Breast epithelium (tissue), 4 donors: ENCODE measurements at regions not wholly inside any gene's neighbourhood (a gene's known extent, or its start where the extent isn't known, plus 50 kb on each side); places are given as distances from the start of the nearest gene placed in this dataset.
"Not testable (repeated sequence)": the region's sequence is repeated elsewhere in the genome, so short reads cannot be mapped to it uniquely, and the experiment has no call there.

Source experiments
- DNase-seq, 2 donors: peaks; one replicate each; pipeline ENCODE4 v3.0.0-alpha.2; 2019; ENCODE audit warnings: low spot score in 2 of 2
- H3K27ac ChIP-seq, 2 donors: fragments of 200-600 bp; sonication (generic) in 1 of 2; one replicate each; pipeline ENCODE4 v1.5.1; 2016 to 2019; ENCODE audit warnings: mild to moderate bottlenecking in 1 of 2
- H3K27me3 ChIP-seq, 2 donors: fragments of 200-600 bp; sonication (generic) in 1 of 2; one replicate each; pipeline versions ENCODE4 v1.5.1 to v1.6.0; 2017 to 2019; ENCODE audit warnings: control low read depth in 1 of 2, mild to moderate bottlenecking in 1 of 2
- H3K36me3 ChIP-seq: fragments of 200-600 bp; one replicate; pipeline ENCODE4 v1.5.1; 2019
- H3K4me1 ChIP-seq, 2 donors: fragments of 200-600 bp; sonication (generic); one replicate each; pipeline ENCODE4 v1.5.1; 2016 to 2019; ENCODE audit warnings: control low read depth in 1 of 2
- H3K4me3 ChIP-seq, 3 donors: fragments of 200-600 bp; sonication (generic); 1 replicate in 2 of 3; 2 replicates in 1 of 3; pipeline ENCODE4 v1.5.1; 2016 to 2019; ENCODE audit warnings: mild to moderate bottlenecking in 3 of 3, moderate library complexity in 2 of 3
- H3K9me3 ChIP-seq, 2 donors: fragments of 200-600 bp; sonication (generic) in 1 of 2; one replicate each; pipeline ENCODE4 v1.5.1; 2016 to 2019; ENCODE audit warnings: control low read depth in 1 of 2
- CTCF ChIP-seq, 3 donors: fragments of 450-650 bp; IDR thresholded peaks; one replicate each; pipeline ENCODE4 v1.5.1; 2016 to 2017; ENCODE audit warnings: antibody characterized with exemption in 3 of 3, mild to moderate bottlenecking in 3 of 3, moderate library complexity in 3 of 3
- POLR2A ChIP-seq: fragments of 450-650 bp; IDR thresholded peaks from one replicate; pipeline ENCODE4 v1.6.1; 2016; ENCODE audit warnings: antibody characterized with exemption, mild to moderate bottlenecking, moderate library complexity
- POLR2AphosphoS5 ChIP-seq, 3 donors: sonication (generic); formaldehyde crosslinking; IDR thresholded peaks; one replicate each; pipeline ENCODE4 v1.6.1; 2017; ENCODE audit warnings: antibody characterized with exemption in 3 of 3
- intact Hi-C: fragments of 100-400 bp; cut with DNase I; formaldehyde crosslinking; loops from one replicate; pipeline ENCODE4 v1.15.1; 2023; ENCODE audit warnings: low total_unique reads

- H3K4me1 ChIP-seq, result no peaks in the 10 kb centered on the region
- intact Hi-C loops, result no loop called here
- H3K27me3 ChIP-seq, result peaks cover 0 to 18% of the 10 kb centered on the region in 2 donors
- DNase-seq, result no peak
- H3K4me3 ChIP-seq, result no peak overlapping the region
- TF ChIP-seq POLR2AphosphoS5 (IDR thresholded peaks at IDR 0.05), result no peak
- TF ChIP-seq CTCF (IDR thresholded peaks at IDR 0.05), result no peak
- no peak for TF ChIP-seq POLR2A
- no peak overlapping the region for H3K27ac ChIP-seq
- H3K9me3 ChIP-seq, result no peaks in the 10 kb centered on the region
- no peaks in the 10 kb centered on the region for H3K36me3 ChIP-seq
Observed at GRCh38 chr2:2648094-2648493, 317.0 kb upstream of the MYT1L start.

GRCh38 chr2:2647141-2647541, 316.1 kb upstream of the MYT1L start:
- DNase-seq, result no peak
- TF ChIP-seq POLR2A (no peak), POLR2AphosphoS5 (IDR thresholded peaks at IDR 0.05) (no peak), CTCF (IDR thresholded peaks at IDR 0.05) (no peak)
- intact Hi-C loops, result no loop called here

GRCh38 chr2:2646433-2647051, 315.5 kb upstream of the MYT1L start:
- Histone ChIP-seq H3K4me3 (no peak overlapping the region), H3K4me1 (no peaks in the 10 kb centered on the region), H3K27ac (no peak overlapping the region), H3K36me3 (no peaks in the 10 kb centered on the region), H3K9me3 (no peaks in the 10 kb centered on the region), H3K27me3 (peaks cover 0 to 22% of the 10 kb centered on the region in 2 donors)
- no peak for TF ChIP-seq CTCF (IDR thresholded peaks at IDR 0.05)
- TF ChIP-seq POLR2AphosphoS5 (IDR thresholded peaks at IDR 0.05), result no peak
- no peak for TF ChIP-seq POLR2A
- DNase-seq, result no peak
- intact Hi-C loops, result no loop called here

More at GRCh38 chr2:2647141-2647541, 316.1 kb upstream of the MYT1L start:
- Histone ChIP-seq H3K9me3 (no peaks in the 10 kb centered on the region), H3K27ac (no peak overlapping the region), H3K4me1 (no peaks in the 10 kb centered on the region), H3K4me3 (no peak overlapping the region), H3K36me3 (no peaks in the 10 kb centered on the region), H3K27me3 (peaks cover 0 to 19% of the 10 kb centered on the region in 2 donors)

- no peaks in the 10 kb centered on the region for H3K36me3 ChIP-seq
- intact Hi-C loops, result no loop called here
- H3K27me3 ChIP-seq, result peaks cover 0 to 28% of the 10 kb centered on the region in 2 donors
- TF ChIP-seq POLR2A (no peak), CTCF (IDR thresholded peaks at IDR 0.05) (no peak), POLR2AphosphoS5 (IDR thresholded peaks at IDR 0.05) (no peak)
- no peaks in the 10 kb centered on the region for H3K4me1 ChIP-seq
- no peak overlapping the region for H3K27ac ChIP-seq
- no peak for DNase-seq
- H3K4me3 ChIP-seq, result no peak overlapping the region
- no peaks in the 10 kb centered on the region for H3K9me3 ChIP-seq
Observed at GRCh38 chr2:2645162-2645855, 314.2 kb upstream of the MYT1L start.

- not testable (repeated sequence) for H3K4me1 ChIP-seq, H3K27ac ChIP-seq
Observed at GRCh38 chr2:2644751-2645150, 313.7 kb upstream of the MYT1L start.

More at GRCh38 chr2:2644751-2645150, 313.7 kb upstream of the MYT1L start:
- peaks cover 0 to 32% of the 10 kb centered on the region in 2 donors for H3K27me3 ChIP-seq
- H3K9me3 ChIP-seq, H3K36me3 ChIP-seq, H3K4me3 ChIP-seq, DNase-seq: not testable (repeated sequence)
- intact Hi-C loops, result loop anchor here (5.0 kb wide), 1 partner anchor 747 kb away; no protein-coding TSS in a partner anchor
